GM12878 (cell line): ENCODE measurements at regions not wholly inside any gene's neighbourhood (a gene's known extent, or its start where the extent isn't known, plus 50 kb on each side); places are given as distances from the start of the nearest gene placed in this dataset.

Source experiments
- ATAC-seq: fragments of 200-7000 bp; cut with Tn5 transposase; 3 replicates; pipeline ENCODE4 v1.9.1; 2020; ENCODE audit warnings: mild to moderate bottlenecking, moderate library complexity
- BruUV-seq: library from RNA; stranded (reverse); fragments of 400-500 nt; replicated peaks from 2 replicates; lab custom pipeline; 2021; lab: Mats Ljungman, UMichigan
- CTCF ChIA-PET: fragments of 300-600 bp; sonication (Branson Sonifier 250); formaldehyde crosslinking; extraction: SDS; loops from one replicate; lab custom pipeline; 2021; ENCODE audit warnings: inconsistent platforms; lab: Yijun Ruan, JAX
- POLR2A ChIA-PET: fragments of 350-600 bp; formaldehyde crosslinking; extraction: SDS; loops from one replicate; lab custom pipeline; 2021; ENCODE audit warnings: inconsistent platforms; lab: Charles Lee
- RAD21 ChIA-PET: fragments of 300-600 bp; sonication (Branson Sonifier 250); formaldehyde crosslinking; loops from one replicate; lab custom pipeline; 2023; ENCODE audit warnings: antibody characterized with exemption; ENCODE audit not compliant: unreplicated experiment; lab: Charles Lee
- SMC1A ChIA-PET: fragments of 300-600 bp; sonication (Branson Sonifier 250); formaldehyde crosslinking; loops from one replicate; lab custom pipeline; 2023; ENCODE audit not compliant: unreplicated experiment, uncharacterized antibody; lab: Charles Lee
- DNase-seq: peaks from one replicate; pipeline ENCODE4 v3.0.0-alpha.2; 2011; ENCODE audit warnings: low read depth, low spot score
- FAIRE-seq: peaks from 3 replicates; lab custom pipeline; 2011; peaks lifted over from hg19 to GRCh38; lab: Jason Lieb, UNC
- H2AFZ ChIP-seq: 2 replicates; pipeline ENCODE4 v1.6.0; 2011; ENCODE audit warnings: low read depth, low read length, control low read depth; ENCODE audit not compliant: control insufficient read depth
- H3K27ac ChIP-seq: 2 replicates; pipeline ENCODE4 v1.5.1; 2011; ENCODE audit warnings: control low read depth; ENCODE audit not compliant: control insufficient read depth, insufficient read depth
- H3K27me3 ChIP-seq, 2 experiments: replicated peaks in 1 of 2; 2 replicates each; pipeline versions ENCODE4 v1.6.0 to v1.6.1; 2011; ENCODE audit warnings: low read length in 1 of 2; ENCODE audit not compliant: control insufficient read depth in 2 of 2, insufficient read depth in 2 of 2
- H3K36me3 ChIP-seq, 2 experiments: 2 replicates each; pipeline ENCODE4 v1.5.1; 2011; ENCODE audit warnings: low read length in 1 of 2; ENCODE audit not compliant: control insufficient read depth in 2 of 2, insufficient read depth in 2 of 2
- H3K4me1 ChIP-seq: 2 replicates; pipeline ENCODE4 v1.6.1; 2011; ENCODE audit warnings: mild to moderate bottlenecking, low read length, moderate library complexity, mixed read lengths; ENCODE audit not compliant: control insufficient read depth, insufficient read depth
- H3K4me2 ChIP-seq: 2 replicates; pipeline ENCODE4 v1.6.0; 2011; ENCODE audit warnings: control low read depth; ENCODE audit not compliant: control insufficient read depth, insufficient read depth
- H3K4me3 ChIP-seq: fragments of 200-600 bp; sonication (generic); 2 replicates; pipeline ENCODE4 v1.5.1; 2016
- H3K79me2 ChIP-seq: 2 replicates; pipeline ENCODE4 v1.6.0; 2011; ENCODE audit warnings: low read length; ENCODE audit not compliant: control insufficient read depth, insufficient read depth
- H3K9ac ChIP-seq: 2 replicates; pipeline ENCODE4 v1.8.0; 2011; ENCODE audit warnings: low read length, control low read depth, mixed read lengths; ENCODE audit not compliant: control insufficient read depth, insufficient read depth
- H3K9me3 ChIP-seq: replicated peaks from 3 replicates; pipeline ENCODE4 v1.5.1; 2011; ENCODE audit warnings: mild to moderate bottlenecking, low read length; ENCODE audit not compliant: control insufficient read depth, insufficient read depth
- H4K20me1 ChIP-seq: 2 replicates; pipeline ENCODE4 v1.6.0; 2011; ENCODE audit not compliant: control insufficient read depth, insufficient read depth
- IKZF2 ChIP-seq, 2 experiments: fragments of 450-650 bp; IDR thresholded peaks; 2 replicates each; pipeline ENCODE4 v1.6.1; 2017; ENCODE audit warnings: mild to moderate bottlenecking in 2 of 2, moderate library complexity in 2 of 2
- KLF5 ChIP-seq: fragments of 450-650 bp; IDR thresholded peaks from 2 replicates; pipeline ENCODE4 v1.6.1; 2014; ENCODE audit warnings: mild to moderate bottlenecking; ENCODE audit not compliant: partially characterized antibody
- NFXL1 ChIP-seq: fragments of 450-650 bp; IDR thresholded peaks from 2 replicates; pipeline ENCODE4 v1.6.1; 2017; ENCODE audit warnings: antibody characterized with exemption, mild to moderate bottlenecking, borderline replicate concordance
- NR2C2 ChIP-seq: IDR thresholded peaks from 2 replicates; pipeline ENCODE4 v1.6.1; 2011; ENCODE audit warnings: borderline replicate concordance, low read depth; ENCODE audit not compliant: control insufficient read depth, insufficient read length
- TBL1XR1 ChIP-seq: IDR thresholded peaks from 2 replicates; pipeline ENCODE4 v1.6.1; 2012; ENCODE audit warnings: low read depth, low read length, improper control_type of control experiment
- YBX1 ChIP-seq: fragments of 450-650 bp; IDR thresholded peaks from 2 replicates; pipeline ENCODE4 v1.6.1; 2016; ENCODE audit warnings: antibody characterized with exemption
- ZNF24 ChIP-seq: fragments of 450-650 bp; IDR thresholded peaks from 2 replicates; pipeline ENCODE4 v1.6.1; 2017; ENCODE audit warnings: antibody characterized with exemption, mild to moderate bottlenecking
- WGBS: methylation state at CpG from one replicate; pipeline ENCODE4 v1.1.6; 2016; ENCODE audit warnings: low lambda C conversion rate; ENCODE audit not compliant: insufficient replicate concordance, insufficient coverage; ENCODE audit errors: missing lambda C conversion rate; 5-methylcytosine and 5-hydroxymethylcytosine counted together
- in situ Hi-C: fragments of 300-500 bp; cut with MboI; formaldehyde crosslinking; loops from 9 replicates; pipeline ENCODE4 v1.14.3; 2018; ENCODE audit warnings: mixed read lengths
- intact Hi-C: fragments of 100-400 bp; cut with micrococcal nuclease; formaldehyde crosslinking; loops from one replicate; pipeline ENCODE4 v1.14.2; 2022; ENCODE audit not compliant: unreplicated experiment
- TF ChIP-seq, protein P1 (sequence below): fragments of 450-650 bp; IDR thresholded peaks from 2 replicates; pipeline ENCODE4 v1.6.1; 2018; ENCODE audit warnings: borderline replicate concordance, mild to moderate bottlenecking; ENCODE audit not compliant: partially characterized antibody

DNA sequence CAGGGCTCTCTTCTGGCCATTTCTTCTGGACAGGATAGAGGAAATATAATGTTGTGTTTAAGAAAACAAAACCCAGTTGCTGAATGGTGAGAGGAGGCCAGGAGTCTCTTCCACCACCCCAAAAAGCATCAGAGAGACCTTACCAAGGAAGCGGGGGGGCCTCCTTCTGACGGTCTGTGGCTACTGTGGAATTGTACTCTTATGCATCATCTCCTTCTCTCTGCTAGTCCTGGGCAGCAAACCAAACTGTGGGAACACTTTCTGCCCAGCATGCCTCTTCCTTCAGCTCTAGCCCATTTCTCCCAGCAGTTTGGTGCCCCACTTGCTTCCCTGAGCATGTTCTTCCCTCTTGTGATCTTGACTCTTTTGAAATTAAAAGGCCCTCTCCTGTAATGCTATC is 157.7 kb downstream of the HHIPL2 start:
- in situ Hi-C loops (no loop called here), intact Hi-C loops (no loop called here)
- Histone ChIP-seq H3K9me3 (no peaks in the 10 kb centered on the region), H3K79me2 (no peaks in the 10 kb centered on the region), H3K36me3 (no peaks in the 10 kb centered on the region), H3K4me1 (no peaks in the 10 kb centered on the region), H3K4me2 (no peak overlapping the region), H3K4me3 (no peak overlapping the region), H2AFZ (no peak overlapping the region), H3K9ac (no peak overlapping the region), H3K27ac (no peak overlapping the region), H4K20me1 (no peaks in the 10 kb centered on the region), H3K27me3 (no peaks in the 10 kb centered on the region; a peak in 1 of 4 replicates)
- no peak for ATAC-seq
- ChIA-PET POLR2A (no interaction called here), RAD21 (no interaction called here), CTCF (no interaction called here), SMC1A (no interaction called here)
- no TSS peak for BruUV-seq
- WGBS = 4% methylated on average over 2 of the region's 2 CpGs
- no peak for FAIRE-seq
- TF ChIP-seq ZNF24 (no peak), NR2C2 (no peak), NFXL1 (no peak), IKZF2 (IDR thresholded peaks at IDR 0.05) (no peak), KLF5 (no peak), YBX1 (no peak), TBL1XR1 (no peak)
- TF ChIP-seq, protein P1, sequence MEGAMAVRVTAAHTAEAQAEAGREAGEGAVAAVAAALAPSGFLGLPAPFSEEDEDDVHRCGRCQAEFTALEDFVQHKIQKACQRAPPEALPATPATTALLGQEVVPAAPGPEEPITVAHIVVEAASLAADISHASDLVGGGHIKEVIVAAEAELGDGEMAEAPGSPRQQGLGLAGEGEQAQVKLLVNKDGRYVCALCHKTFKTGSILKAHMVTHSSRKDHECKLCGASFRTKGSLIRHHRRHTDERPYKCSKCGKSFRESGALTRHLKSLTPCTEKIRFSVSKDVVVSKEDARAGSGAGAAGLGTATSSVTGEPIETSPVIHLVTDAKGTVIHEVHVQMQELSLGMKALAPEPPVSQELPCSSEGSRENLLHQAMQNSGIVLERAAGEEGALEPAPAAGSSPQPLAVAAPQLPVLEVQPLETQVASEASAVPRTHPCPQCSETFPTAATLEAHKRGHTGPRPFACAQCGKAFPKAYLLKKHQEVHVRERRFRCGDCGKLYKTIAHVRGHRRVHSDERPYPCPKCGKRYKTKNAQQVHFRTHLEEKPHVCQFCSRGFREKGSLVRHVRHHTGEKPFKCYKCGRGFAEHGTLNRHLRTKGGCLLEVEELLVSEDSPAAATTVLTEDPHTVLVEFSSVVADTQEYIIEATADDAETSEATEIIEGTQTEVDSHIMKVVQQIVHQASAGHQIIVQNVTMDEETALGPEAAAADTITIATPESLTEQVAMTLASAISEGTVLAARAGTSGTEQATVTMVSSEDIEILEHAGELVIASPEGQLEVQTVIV = no peak
- DNase-seq = no peak
